GM12892 (cell line): ENCODE measurements at regions not wholly inside any gene's neighbourhood (a gene's known extent, or its start where the extent isn't known, plus 50 kb on each side); places are given as distances from the start of the nearest gene placed in this dataset.

ENCODE experiments used
- POLR2A ChIP-seq: IDR thresholded peaks from 2 replicates; pipeline ENCODE4 v1.6.1; 2011; ENCODE audit warnings: low read depth, low read length, control low read depth
- POLR2AphosphoS5 ChIP-seq: IDR thresholded peaks from 2 replicates; pipeline ENCODE4 v1.6.1; 2011; ENCODE audit warnings: low read depth, low read length, control low read depth
- TAF1 ChIP-seq: IDR thresholded peaks from 2 replicates; pipeline ENCODE4 v1.6.1; 2011; ENCODE audit warnings: low read depth, mild to moderate bottlenecking, control low read depth, low read length, borderline replicate concordance

- TF ChIP-seq POLR2A (no peak), POLR2AphosphoS5 (no peak), TAF1 (no peak)
Measured at GRCh38 chr2:164371916-164372315, 249.4 kb downstream of the GRB14 start.
